ENCODE measurements at regions not wholly inside any gene's neighbourhood (a gene's known extent, or its start where the extent isn't known, plus 50 kb on each side); places are given as distances from the start of the nearest gene placed in this dataset.

- TF ChIP-seq TAF1 (conservative IDR thresholded peaks at IDR 0.05) (no peak), CTCF (IDR thresholded peaks at IDR 0.05; ENCODE audit: low read depth, low read length, missing input control) (no peak), MAX (IDR thresholded peaks at IDR 0.05) (no peak), JUND (IDR thresholded peaks at IDR 0.05) (no peak), EGR1 (IDR thresholded peaks at IDR 0.05; ENCODE audit: low read depth in 2 of 2) (no peak), RXRA (IDR thresholded peaks at IDR 0.05) (no peak), RAD21 (IDR thresholded peaks at IDR 0.05) (no peak), FOXA1 (IDR thresholded peaks at IDR 0.05) (no peak), SP1 (IDR thresholded peaks at IDR 0.05) (no peak), ATF3 (IDR thresholded peaks at IDR 0.05) (no peak), ZBTB33 (IDR thresholded peaks at IDR 0.05) (no peak), YY1 (IDR thresholded peaks at IDR 0.05) (no peak), GABPA (IDR thresholded peaks at IDR 0.05 in 1 of 2, conservative IDR thresholded peaks at IDR 0.05 in 1 of 2) (no peak), HNF4G (IDR thresholded peaks at IDR 0.05) (no peak)
These were observed 1686.2 kb downstream of the PLA2G4A start for GRCh38 chr1:188514917-188515316.

Measured in liver (tissue), 3 donors.